ENCODE measurements at regions not wholly inside any gene's neighbourhood (a gene's known extent, or its start where the extent isn't known, plus 50 kb on each side); places are given as distances from the start of the nearest gene placed in this dataset.

DNA sequence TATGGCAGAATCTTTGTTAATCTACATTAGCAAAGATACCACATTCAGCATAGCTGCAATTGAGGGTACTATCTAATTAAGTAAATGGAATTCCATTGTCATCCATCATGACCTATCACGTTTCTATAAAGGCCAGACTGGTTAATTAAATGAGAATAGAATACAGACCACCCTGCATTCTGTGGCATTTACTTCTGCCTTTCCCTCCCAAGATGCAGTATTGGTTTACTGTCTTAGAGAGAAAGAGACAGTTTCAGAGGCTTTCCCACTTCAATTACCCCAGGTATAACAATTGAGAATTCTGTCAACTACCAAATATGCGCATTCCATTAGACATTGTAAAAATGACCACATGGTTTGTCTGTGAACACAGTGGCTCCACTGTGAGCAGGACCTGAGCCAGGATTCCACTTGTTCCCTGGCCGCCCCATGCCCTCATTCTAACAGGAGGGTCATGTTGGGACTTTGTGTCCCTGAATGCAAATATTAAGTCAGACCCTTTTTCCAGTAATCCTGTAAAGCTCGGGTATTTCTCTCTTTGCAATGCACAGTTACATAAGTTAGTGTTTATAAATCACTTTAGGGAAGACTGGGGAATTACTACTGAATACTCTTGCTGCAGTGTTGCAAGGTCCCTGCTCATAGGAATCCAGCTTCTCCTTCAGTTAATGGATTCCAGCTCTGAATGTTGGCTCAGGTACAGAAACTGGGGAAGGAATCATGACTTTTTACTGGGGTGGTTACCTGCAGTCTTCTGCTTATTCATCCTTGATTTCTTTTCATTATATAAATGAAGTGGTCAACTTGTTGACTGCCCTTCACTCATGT, 261.0 kb downstream of the PDGFC start:
- DNase-seq (ENCODE audit: low spot score), result no peak

DNA sequence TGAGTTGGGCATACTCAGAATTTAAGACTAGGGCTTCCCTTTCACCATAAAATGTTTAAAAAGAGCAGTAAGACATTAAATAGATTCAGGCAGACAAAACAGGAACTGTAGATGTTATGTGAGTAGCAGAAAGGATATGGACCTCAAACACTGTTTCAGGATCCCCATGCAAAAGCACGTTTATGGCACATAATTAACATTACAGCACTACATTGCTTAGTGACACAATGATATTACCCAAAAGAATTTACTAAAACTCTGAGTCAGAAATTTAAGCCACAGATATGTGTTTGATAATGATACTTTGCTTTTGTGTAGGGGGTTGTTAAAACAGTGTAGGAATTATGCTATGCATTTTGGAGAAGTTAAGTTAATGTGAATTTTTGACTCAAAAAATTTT, 266.3 kb downstream of the PDGFC start:
- DNase-seq (ENCODE audit: low spot score), result no peak

DNA sequence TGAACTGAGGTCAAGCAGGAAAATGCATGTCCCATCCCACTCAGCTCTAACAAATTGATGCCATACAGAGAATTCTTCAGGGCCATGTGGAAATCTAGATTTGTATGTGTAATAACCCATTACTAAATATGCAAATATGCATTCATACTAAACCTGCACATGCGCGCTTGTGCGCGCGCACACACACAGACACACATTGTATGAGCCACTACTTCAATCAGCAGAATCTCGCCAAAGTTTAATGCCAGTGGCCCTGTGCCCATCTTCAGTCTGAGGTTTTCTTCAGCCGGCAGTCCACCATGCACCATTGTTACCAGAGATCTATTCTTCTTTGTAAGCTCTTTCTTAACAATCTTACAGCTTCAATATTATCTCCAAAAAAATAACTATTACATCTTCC, 276.4 kb downstream of the PDGFC start:
- DNase-seq (ENCODE audit: low spot score), result peak; percentile 42

- DNase-seq (ENCODE audit: low spot score), result no peak
Measured at GRCh38 chr4:156694413-156694812, 277.2 kb downstream of the PDGFC start.

- no peak for DNase-seq (ENCODE audit: low spot score)
Measured at GRCh38 chr4:156693557-156693956, 278.0 kb downstream of the PDGFC start.

- DNase-seq (ENCODE audit: low spot score), result no peak
Measured at GRCh38 chr4:156692016-156692415, 279.6 kb downstream of the PDGFC start.

- no peak for DNase-seq (ENCODE audit: low spot score)
Measured at GRCh38 chr4:156690572-156690971, 281.0 kb downstream of the PDGFC start.

- no peak for DNase-seq (ENCODE audit: low spot score)
Measured at GRCh38 chr4:156686120-156686519, 285.5 kb downstream of the PDGFC start.

GRCh38 chr4:156685308-156685707, 286.3 kb downstream of the PDGFC start:
- no peak for DNase-seq (ENCODE audit: low spot score)

- DNase-seq (ENCODE audit: low spot score), result no peak
Measured at GRCh38 chr4:156677656-156678055, 293.9 kb downstream of the PDGFC start.

DNA sequence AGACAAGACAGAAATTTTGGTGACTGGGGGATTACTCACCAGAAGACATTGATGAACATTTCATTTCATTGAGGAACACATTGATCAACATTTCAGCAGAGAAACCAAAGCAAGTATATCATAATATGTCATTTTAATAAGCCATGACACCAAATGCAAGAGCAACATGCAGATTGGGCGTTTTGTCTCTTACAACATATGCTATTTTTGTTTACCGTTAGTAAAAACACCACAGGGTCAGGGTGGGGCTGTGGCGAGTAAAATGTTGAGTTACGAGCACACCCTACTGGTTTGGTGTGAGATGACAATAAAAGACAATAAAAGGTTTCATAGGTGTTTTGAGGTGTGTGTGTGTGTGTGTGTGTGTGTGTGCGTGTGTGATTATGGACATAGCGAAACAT, 294.5 kb downstream of the PDGFC start:
- no peak for DNase-seq (ENCODE audit: low spot score)

GRCh38 chr4:156676116-156676851, 295.3 kb downstream of the PDGFC start:
- DNase-seq (ENCODE audit: low spot score), result no peak

- DNase-seq (ENCODE audit: low spot score), result no peak
Measured at GRCh38 chr4:156673483-156673882, 298.1 kb downstream of the PDGFC start.

DNA sequence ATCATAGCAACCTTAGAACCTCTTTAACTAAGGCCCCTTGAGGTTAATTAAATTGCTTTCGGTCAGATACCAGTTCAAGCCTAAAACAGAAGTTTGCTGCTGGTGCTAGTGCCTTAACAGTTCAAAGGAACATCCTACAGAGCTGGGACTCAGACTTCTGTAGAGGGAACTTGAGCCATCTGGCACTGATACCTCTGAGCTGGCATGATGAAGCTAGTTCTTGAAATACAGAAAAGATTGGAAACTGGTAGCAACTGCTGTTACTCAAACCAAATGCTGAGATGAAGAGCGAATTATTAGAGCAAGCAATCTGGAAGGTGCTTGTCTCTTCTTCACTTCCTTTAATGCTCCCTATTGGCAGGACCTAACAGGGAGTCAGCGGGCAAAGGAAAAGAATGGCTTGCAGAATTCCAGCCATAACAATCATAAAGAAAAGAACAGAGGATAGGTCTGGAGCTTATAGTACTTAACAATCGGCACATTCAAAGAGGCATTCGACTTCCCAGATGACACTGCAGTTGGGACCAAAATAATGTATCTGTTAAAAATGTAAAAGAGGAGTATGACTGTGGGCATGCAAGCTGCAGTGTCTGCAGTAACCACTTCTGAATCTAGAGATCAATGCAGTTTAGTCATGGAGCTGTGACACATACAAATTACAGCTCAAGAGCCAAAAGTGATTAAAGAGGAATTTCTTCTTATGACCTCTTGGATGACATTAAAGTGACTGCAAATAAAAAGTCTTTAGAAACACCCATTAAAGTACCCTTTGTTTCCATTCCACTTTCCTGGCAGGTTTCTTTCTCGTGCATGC, 298.9 kb downstream of the PDGFC start:
- DNase-seq (ENCODE audit: low spot score), result no peak

- DNase-seq (ENCODE audit: low spot score), result no peak
Measured at GRCh38 chr4:156665780-156666366, 305.7 kb downstream of the PDGFC start.

DNA sequence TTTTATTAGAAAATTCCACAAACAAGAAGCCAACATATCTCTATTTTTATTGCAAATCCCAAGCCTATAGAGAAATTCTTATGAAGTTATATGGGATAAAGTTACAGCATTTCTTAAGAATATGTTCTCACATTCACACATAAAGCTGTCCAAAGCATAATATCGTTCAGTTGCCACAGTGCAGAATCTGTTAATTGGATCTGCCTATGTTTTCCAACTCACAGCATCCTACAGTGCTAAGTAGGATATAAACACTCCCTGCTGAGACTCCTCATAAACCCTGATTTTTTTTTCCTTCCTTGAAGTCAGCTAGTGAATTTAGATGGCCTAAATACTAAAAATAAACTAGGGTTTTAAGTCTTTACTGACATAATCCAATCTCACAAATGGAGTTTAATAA, 307.9 kb downstream of the PDGFC start:
- no peak for DNase-seq (ENCODE audit: low spot score)

- DNase-seq (ENCODE audit: low spot score), result no peak
Measured at GRCh38 chr4:156662921-156663320, 308.7 kb downstream of the PDGFC start.

GRCh38 chr4:156661555-156661954, 310.0 kb downstream of the PDGFC start:
- DNase-seq (ENCODE audit: low spot score), result no peak

DNA sequence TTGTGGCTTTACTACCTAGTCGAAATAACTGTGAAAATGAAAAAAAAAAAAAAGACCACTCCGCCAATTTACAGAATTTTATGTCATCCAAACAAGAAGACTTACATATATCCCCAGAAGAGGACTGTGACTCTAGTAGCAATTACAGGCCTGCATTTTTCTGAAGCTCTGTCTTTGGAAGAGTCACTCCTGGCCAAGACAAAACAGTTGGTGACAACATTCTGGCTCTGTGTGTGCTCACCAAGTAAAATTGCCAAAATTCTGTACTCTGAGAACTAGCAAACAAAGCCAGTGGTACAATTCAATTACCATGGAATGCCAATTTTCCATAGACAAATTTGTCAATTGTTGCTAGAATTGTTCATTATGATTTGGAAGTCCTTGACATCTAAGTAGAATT, 311.1 kb downstream of the PDGFC start:
- DNase-seq (ENCODE audit: low spot score), result no peak

GRCh38 chr4:156659983-156660382, 311.6 kb downstream of the PDGFC start:
- no peak for DNase-seq (ENCODE audit: low spot score)

DNA sequence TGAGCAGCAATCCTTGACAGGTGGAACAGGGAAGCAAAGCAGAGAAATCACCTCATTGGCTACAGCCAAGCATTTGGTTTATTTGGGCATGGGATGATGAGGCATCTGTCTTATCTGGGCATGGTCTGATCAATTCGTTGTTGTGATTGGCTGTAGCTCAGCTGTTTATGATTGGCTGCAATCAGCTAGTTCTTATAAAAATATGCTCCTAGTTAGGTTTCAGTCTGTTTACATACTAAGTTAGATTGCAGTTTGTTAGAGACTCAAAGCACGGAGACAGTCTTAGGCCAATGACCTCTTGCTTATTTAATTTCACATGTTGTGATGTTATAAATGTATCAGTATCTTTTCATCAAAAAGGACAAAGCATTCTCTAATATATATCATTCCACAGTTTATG, 312.0 kb downstream of the PDGFC start:
- no peak for DNase-seq (ENCODE audit: low spot score)

GRCh38 chr4:156656896-156657295, 314.7 kb downstream of the PDGFC start:
- DNase-seq (ENCODE audit: low spot score), result no peak

All from putamen (tissue), 1 donor.